NOMO-1 treated with DMSO at 0.1 percent for 48 hours (cell line): ENCODE measurements at regions not wholly inside any gene's neighbourhood (a gene's known extent, or its start where the extent isn't known, plus 50 kb on each side); places are given as distances from the start of the nearest gene placed in this dataset.

ENCODE experiments used
- DNase-seq: peaks from one replicate; lab custom pipeline; 2025; ENCODE audit not compliant: unreplicated experiment; lab: John Stamatoyannopoulos, UW

DNA sequence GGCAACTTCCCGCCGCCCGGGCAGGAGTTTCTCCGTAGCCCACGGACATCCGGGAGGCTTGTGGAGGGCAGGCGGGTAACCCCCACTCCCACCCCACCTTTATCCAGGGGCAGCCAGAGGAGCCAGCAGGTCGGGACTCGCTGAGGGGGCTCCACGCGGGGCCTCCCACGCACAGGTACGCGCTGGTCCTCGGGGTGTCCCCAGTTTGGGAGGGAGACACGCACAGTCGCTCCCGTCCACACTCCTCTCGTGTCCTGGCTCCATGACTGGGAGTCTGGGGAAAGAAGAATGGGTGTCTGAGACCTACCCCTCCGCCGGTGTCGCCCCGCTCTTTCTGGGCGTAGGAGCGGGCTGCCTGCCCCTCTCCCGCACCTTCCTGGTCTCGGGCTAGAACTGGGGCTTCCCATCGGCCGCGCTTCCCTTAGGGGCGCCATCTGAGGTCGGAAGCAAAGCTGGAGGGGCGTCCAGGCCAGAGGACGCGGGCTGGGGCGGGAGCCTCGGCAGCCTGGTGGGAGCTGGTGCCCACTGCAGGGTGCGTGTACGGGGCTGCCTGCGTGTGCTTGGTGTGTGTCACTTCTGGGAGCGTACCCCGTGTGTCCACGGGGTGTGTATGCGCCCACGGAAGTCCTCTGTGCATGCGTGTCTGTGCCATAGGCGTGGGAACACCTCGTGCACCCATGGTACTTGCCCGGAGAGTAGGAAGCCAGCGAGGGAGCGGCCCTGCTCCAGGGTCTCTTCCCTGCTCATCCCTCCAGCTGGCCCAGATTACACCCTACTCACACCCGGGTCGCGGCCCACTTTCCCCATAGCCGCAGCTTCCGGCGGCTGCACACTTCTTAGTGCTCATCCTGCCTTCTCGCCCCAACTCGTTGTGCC, 73.0 kb upstream of the LEP start:
- no peak for DNase-seq

DNA sequence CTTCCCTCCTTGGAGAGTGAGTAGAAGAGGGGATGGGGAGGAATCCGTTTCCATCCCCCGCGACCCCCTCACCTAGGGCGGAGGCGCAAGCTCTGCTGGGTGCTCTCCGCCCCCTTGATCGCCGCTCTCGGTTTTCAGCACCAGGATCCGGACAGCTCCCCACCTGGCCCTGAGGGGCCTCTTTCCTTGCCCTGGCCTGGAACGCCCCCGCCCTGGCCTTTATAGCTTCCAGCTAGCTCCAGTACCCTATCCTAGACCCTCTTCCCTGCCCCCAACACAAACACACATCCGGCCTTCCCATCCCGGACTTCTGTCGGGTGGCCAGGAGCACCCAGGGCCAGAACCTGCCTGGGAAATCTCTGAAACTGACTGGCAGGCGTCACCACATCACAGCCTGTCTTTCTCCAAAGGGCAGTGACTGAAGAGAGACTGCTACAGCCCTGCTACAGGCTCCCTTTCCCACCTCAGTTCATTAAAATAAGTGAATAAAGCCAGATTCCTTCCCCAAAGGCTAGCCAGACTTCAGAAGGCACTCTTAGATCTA, 72.3 kb upstream of the LEP start:
- DNase-seq, result no peak

DNA sequence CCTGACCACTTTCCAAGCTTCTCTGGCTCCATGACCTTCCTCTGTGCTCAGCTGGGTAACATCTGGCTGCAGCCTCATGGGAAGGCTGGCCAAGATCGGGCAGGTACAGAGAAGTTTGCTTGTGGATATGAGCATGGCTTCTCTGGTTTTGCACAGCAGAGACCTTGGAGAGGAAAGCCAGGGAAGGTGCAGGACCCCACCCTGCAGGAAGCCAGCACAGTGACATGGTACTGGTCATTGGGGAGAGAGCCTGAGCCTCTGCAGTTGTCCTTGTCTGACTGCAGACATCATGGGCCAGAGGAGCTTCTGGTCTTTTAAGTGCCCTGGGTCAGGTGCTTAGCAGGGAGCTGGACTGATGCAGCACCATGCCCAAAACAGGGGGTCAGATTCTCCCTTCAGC, 70.6 kb upstream of the LEP start:
- DNase-seq, result no peak

DNA sequence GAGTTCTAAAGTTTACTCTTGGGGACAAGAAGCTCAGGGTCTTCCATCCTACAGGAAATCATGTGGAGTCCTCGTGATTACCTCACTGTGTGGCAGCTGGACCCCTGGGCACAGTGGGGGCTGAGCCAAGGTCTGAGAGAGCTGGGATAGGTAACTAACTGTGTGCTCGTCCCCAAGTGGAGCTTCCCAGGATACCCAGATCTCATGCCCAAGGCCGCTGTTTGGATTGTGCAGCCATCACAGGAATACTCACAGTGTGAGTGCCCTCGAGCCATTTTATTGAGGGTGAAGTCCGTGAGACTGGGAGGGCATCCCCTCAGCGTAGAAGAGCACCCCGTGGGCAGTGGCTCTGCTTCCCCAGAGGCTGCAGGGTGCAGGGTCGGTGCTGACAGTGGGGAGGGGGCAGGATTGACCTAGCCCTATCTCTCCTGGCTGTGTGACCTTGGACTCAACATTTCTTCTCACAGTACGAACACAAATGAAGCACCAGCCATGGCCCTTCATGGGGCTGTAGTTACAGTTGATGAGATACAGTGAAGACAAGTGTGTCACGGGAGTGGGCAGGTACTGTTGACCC, 69.6 kb upstream of the LEP start:
- DNase-seq, result no peak

DNA sequence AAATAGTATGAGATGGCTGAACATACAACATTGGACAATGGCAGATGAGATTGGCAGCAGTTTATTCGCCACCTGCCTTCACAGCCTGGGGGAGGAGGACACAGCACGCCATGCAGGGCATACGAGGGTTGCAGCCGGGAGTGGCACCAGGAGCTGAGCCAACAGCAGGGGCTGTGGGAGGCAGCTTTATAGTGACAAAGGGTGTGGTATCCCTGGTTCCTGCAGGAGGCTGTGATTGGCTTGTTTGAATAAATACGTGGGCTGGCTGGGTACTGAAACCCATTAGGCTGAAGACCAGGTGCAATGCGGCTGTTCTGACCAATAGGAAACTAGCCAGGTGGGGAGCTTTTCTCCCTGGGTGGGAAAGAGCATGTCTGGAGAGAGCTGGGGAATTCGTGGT, 68.9 kb upstream of the LEP start:
- DNase-seq, result no peak

DNA sequence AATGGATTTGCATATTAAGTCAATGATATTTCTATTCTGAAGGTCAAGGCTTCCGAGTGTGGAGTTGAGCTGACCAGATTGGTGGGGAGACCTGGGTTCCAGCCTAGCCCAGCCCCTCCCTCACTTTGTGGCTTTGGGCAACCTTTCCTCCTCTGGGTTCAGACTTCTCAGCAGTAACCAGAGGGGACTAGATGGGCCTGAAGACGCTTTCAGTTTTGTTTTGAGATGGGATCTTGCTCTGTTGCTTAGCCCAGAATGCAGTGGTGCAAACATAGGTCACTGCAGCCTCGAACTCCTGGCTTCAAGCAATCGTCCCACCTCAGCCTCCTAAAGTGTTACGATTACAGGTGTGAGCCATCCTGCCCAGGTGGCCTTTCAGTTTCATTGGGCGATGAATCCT, 68.1 kb upstream of the LEP start:
- no peak for DNase-seq

DNA sequence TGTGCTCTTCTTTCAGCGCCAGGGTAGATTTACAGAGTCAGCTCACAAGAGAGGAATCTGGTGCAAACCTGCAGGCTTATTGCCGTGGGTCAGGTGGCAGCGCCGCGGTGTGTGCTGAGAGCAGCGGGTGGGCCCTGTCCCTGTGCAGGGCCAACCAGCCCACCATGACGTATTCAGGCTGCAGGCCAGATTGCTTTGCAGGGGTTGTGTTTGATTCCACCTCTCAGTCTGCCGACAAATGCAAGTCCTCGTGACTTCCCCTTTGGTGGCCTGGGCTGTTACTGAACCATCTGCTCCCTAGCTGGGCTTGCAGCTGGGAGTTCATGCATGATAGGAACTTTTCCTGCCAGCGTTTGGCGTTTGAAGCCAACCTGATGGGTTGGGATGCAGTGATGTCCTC, 66.7 kb upstream of the LEP start:
- no peak for DNase-seq

DNA sequence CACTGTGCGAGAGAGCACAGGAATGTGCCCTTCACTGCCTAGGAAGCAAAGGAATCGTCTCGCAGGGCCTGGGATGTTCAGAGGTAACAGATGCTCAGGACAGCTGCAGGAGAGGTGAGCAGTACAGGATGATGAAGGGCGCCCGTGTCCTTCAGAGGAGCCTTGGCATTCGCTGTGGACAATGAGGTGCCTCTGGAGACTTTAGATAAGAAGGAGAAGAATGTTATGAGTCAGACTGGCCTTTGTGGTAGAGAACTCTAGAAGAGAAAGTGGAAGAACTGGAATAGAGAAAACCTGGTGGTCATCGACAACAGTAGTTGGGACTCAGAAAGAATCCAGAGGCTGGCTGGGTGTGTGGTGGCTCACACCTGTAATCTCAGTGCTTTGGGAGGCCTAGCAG, 64.4 kb upstream of the LEP start:
- no peak for DNase-seq

DNA sequence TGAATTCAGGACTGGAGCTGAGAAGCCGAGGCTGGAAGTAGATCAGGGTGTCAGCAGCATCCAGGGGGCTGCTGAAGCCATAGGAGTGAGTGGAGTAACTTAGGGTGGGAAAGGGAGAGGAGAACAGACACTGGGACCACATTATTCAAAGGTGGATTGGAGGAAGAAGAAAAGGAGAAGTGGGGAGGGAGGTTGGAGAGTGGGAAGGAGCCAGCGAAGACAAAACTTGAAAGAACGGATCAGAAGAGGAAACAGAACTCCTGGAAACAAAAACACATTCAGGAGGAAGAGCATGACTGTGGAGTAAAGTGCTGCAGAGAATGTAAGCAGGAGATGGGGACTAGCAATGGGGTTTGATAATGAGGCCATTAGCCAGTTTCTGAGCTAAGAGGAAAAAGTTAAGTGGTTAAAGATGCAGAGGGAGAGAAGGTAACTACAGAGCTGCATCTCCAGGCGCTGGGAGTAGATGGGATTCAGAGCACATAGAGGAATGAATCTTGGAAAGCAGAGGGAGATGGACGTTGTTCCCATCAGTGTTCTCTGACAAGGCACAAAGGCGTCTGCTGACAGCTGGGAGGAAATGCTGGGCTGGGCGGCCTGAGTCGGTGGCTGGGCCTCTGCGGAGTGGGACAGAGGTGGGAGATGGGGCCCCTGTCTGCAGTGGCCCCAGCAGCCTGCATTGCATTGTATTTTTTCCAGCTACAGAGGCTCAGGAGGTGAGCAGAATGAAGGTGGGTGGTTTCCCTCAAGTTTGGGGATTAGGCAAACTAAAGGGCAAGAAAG, 63.1 kb upstream of the LEP start:
- no peak for DNase-seq

DNA sequence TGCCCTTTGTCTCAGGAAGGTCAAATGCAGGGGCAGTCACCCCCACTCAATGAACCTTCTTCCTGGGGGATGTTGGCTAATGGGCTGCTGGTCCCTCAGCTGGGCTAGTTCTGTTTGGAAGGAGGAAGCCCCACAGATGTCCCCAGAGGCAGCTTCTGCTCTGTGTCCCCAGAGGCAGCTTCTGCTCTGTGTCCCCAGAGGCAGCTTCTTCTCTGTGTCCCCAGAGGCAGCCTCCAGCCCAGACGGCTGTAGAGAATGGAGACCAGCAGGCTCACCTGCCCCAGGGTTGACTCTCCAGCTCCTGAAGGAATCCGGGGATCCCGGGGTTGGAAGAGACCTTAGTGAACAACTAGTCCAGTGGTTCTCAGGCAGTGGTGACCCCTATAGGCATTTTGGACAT, 62.5 kb upstream of the LEP start:
- DNase-seq, result no peak

DNA sequence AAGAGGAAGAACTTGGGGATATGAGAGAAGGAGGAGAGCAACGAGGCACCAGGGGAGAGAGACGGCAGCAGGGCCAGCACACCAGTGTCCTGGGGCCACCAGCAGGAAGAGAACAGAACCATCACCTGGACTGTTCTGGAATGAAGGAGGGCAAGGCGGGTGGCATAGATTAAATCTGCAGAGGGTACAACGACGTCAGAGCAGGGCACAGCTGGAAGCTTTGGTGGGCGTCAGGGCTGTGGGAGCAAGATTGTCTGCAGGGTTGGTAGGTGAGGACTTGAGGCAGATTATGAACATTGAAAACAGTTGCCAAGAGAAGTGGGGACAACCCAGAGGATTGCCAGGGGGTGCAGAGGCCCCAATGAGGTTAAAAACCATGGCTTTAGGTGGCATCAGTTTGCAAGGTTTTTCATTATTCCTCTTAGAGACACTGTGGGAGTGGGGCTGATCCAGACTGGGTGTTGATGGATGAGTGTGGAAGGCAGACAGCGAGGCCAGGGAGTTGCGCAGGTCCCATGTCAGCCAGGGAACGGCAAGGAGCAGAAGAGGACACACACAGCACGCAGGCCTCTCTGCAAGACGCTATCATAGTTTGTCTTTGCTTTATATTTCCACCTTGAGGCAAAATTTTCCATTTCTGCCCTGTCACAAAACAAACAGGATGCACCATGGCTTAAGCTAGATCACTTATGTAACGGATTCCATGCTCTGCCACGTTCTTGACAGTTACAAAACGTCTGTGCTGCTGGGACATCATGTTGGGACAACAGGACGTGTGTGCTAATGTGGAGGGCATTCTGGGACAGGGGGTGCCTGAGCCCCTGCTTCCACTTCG, 52.5 kb upstream of the LEP start:
- DNase-seq, result no peak

DNA sequence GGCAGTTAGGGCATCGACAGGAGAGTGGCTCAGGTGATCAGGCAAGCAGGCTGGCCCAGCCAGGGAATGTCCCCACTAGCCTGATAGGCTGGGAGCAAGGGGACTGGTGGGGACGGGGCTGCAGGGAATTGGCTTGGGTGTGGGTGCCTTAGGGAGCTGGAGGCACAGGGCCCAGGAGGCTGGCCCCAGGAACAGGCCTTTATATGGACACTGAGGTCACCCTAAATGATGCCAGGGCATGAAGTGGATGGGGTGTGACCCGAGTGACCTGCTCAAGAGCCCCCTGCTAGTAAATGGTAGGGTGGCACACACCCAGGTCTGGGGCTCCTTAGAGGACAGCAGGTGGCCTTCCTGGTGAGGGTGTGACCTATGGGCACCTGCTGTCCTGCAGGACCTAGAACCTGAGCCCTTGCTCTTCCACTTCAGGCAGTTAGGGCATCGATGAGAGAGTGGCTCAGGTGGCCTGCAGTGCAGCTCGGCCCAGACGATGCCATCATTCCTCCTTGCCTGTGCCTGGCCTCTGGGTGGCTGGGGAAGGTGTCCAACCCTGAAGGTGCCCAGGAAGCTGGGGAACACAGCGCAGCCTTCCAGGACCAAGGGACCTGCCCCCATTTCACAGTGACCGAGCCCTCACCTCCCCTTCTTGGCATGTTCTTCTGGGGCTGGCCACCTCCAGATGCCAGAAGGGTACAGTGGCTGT, 51.7 kb upstream of the LEP start:
- DNase-seq, result no peak

DNA sequence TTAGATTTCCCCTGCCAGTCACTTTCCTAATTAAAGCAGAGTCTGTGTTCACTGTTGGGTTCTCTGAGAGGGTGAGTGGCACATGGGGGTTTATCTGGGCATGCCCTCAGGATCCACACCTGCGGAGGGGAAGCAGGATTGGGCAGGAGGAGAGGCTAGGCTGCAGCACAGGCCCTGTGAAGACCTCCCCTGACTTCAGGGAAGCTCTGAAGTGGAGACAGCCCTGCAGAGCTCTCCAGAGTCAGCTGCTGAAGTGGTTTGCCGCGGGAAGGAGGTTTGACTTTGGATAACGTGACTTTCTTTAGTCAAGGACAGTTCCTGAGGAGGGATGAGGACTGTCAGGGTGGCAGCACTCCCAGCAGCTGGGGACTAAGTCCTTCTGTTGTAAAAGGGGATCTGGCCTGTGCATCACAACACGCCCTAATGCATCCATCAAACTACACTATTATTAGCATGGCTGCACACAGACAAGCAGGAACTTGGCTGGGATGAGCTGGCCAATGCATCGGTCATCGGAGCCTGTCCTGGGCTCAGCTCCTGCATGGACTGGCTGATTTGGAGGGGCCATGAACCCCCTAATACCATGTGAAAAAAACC, 50.9 kb upstream of the LEP start:
- no peak for DNase-seq

DNA sequence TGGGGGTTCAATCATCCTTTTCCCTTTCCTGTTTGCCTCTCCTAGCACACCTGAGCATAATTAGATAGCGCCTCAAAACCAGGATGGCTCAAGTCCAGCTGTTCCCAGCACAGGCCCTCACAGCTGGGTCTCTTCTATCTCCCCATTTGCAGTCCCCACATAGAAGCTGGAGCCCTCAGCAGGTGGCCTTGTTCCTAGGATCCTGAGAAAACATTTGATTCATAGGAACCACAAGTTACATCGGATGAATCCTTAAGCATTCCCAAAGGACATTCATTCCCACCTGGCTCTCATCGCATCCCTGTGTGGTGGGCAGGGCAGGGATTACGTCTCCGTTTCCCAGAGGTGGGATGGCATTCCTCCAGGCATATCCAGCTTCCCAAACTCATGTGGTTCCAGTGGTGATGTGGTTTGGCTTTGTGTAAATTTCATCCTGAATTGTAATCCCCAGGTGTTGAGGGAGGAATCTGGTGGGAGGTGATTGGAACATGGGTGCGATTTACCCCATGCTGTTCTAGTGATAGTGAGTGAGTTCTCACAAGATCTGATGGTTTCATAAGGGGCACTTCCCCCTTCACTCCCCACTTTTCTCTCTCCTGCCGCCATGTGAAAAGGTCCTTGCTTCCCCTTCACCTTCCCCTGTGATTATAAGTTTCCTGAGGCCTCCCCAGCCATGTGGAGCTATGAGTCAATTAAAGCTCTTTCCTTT, 49.8 kb upstream of the LEP start:
- DNase-seq, result no peak
